ENCODE measurements at regions not wholly inside any gene's neighbourhood (a gene's known extent, or its start where the extent isn't known, plus 50 kb on each side); places are given as distances from the start of the nearest gene placed in this dataset.
"Not testable (repeated sequence)": the region's sequence is repeated elsewhere in the genome, so short reads cannot be mapped to it uniquely, and the experiment has no call there.

DNA sequence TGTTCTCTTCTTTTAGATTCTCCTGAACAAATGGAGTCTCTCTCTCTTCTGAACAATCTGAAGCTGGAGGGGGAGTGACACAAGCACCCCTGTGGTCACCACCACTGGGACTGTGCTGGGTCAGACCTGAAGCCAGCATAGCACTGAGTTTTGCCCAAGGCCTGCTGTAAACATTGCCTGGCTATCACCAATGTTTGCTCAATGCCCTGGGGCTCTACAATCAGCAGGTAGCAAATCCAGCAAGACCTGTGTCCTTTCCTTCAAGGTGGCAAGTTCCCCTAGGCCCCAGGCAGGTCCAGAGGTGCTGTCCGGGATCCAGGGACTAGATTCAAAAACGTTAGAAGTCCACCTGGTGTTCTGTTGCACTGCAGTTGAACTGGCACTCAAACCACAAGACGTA, 282.8 kb upstream of the PROX1 start:
- no peak for DNase-seq (ENCODE audit: low read depth in 1 of 2, low spot score in 1 of 2)

DNA sequence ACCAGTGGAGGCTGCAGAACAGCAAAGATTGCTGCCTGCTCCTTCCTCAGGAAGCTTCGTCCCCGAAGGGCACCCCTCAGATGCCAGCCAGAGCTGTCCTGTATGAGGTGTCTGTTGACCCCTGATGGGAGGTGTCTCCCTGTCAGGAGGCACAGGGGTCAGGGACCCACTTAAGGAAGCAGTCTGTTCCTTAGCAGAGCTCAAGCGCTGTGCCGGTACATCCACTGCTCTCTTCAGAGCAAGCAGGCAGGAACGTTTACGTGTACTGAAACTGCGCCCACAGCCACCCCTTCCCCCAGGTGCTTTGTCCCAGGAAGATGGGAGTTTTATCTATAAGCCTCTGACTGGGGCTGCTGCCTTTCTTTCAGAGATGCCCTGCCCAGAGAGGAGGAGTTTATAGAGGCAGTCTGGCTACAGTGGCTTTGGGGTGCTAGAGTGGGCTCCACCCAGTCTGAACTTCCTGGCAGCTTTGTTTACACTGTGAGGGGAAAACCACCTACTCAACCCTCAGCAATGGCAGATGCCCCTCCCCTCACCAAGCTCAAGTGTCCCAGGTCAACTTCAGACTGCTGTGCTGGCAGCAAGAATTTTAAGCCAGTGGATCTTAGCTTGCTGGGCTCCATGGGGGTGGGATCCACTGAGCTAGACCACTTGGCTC, 275.8 kb upstream of the PROX1 start:
- DNase-seq (ENCODE audit: low read depth in 1 of 2, low spot score in 1 of 2): not testable (repeated sequence)

DNA sequence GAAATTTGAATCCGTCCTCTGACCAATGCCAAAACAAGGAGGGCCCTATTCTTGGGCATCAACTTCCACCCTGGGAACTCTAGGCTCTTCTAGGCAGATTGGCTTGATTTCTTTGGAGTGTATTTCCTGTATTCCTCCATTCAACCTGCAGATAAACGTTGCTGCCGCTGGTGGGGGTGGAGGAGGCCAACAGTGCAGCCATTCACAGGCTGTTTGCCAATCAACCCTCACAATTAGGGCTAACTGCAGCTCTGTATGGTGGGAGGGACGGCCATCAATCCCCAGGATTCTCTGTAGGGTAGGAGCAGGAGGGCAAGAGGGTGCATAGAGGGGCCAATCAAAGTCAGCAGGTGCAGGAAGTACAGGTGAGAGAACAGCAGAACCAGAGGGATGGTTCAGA, 273.1 kb upstream of the PROX1 start:
- DNase-seq (ENCODE audit: low read depth in 1 of 2, low spot score in 1 of 2): no peak

DNA sequence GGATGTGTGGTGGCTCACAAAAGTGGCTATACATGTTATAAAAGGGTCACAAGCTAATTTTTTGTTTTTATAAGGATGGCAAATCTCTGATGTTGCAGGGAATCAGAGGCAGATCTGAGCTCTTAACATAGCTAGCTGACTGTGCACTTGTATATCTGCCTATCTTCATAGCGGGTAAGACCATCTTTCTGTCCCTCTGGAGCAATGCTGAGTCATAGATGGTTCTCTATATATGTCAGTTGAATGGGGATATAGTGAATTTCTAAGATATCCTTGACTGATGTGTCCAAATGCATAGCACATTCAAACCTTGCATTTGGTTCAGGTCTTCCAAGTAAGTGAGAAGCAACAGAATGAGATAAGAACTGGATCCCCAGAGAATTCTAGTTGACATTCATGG, 272.6 kb upstream of the PROX1 start:
- no peak for DNase-seq (ENCODE audit: low read depth in 1 of 2, low spot score in 1 of 2)

DNA sequence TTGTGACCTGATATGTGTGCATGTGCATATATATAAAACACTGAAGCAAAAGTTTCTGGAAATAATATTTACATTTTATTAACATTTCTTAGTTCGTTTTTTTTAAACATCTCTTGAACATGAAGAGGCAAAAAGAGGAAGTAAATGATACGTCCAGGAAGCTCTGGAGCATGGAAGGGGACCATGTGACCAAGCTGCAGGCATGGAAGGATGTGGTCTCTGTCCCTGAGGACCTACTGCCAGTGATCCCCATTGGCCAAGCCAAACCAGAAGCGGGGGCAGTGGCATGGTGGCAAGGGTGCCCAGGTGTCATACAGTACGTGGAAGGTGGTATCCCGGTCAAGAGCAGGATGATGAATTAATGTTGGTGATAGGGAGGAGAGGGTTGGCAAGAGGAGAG, 268.3 kb upstream of the PROX1 start:
- DNase-seq (ENCODE audit: low read depth in 1 of 2, low spot score in 1 of 2): no peak

DNA sequence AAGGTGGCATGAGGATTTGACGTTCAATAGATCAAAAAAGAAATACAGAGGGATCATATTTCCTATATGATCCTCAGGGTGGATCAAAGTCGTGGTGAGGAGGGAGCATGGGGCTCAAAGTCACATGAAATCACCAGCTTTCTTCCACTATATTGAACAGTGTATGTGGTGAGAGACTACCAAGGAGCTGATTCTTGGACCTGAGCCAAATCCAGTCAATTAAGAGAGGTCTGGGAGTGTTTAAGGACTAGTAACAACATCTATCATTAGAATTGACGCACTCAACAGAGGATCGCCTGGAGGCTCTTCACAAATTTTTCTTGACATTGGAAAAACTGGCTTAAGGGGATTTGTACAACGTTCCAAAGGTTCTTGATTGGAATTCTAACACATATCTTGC, 267.7 kb upstream of the PROX1 start:
- DNase-seq (ENCODE audit: low read depth in 1 of 2, low spot score in 1 of 2): no peak

DNA sequence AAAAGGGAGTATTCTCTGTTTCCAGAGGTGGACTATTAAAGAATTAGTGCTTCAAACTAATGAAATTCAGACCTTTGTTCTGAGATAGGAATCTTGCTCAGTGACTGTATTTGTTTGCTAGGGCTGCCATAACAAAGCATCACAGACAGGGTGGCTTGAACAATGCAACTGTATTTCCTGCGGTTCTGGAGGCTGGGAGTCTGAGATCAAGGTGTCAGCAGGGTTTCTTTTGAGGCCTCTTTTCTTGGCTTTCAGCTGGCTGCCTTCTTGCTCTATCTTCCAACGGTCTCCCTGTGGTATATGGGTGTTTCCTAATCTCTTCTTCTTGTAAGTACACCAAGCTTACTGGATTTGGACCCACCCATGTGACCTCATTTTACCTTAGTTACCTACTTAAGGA, 264.6 kb upstream of the PROX1 start:
- no peak for DNase-seq (ENCODE audit: low read depth in 1 of 2, low spot score in 1 of 2)

DNA sequence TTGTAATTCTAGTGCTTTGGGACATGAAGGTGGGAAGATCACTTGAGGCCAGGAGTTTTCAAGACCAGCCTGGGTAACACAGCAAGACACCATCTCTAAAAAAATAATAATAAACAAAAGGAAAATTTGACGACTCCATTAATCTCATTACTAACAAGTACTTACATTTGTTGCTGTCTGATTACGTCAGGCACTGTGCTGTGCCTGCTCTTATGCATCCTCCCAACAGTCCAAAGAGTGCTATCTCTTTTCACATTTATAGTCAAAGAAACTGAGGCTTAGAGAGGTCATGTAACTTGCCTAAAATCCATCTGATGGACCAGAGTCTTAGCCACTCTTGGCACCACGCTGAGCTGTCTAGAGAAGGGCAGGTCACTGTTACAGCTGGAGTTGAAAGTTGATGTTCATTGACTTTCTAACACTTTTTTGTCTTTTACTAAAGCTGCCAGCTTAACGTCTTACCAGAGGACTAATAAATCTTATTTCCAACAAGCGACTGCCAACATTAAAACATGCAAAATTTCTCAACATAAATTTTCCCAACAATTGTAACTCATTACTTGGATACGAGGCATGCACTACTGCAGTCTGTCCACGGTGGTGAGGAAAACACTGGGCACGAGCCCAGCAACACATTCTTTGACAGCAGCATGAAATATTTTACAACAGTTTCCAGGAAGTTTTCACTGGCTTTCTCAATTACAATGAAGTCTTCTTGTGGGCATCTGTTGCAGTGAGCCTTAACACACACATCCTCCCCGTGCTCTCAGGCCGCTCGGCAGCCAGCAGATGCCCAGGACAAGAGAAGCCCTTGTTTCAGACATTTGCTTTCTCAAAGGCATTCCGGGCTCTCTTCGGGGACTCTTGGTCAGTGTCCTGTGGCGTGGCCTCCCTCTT, 262.9 kb upstream of the PROX1 start:
- no peak for DNase-seq (ENCODE audit: low read depth in 1 of 2, low spot score in 1 of 2)

DNA sequence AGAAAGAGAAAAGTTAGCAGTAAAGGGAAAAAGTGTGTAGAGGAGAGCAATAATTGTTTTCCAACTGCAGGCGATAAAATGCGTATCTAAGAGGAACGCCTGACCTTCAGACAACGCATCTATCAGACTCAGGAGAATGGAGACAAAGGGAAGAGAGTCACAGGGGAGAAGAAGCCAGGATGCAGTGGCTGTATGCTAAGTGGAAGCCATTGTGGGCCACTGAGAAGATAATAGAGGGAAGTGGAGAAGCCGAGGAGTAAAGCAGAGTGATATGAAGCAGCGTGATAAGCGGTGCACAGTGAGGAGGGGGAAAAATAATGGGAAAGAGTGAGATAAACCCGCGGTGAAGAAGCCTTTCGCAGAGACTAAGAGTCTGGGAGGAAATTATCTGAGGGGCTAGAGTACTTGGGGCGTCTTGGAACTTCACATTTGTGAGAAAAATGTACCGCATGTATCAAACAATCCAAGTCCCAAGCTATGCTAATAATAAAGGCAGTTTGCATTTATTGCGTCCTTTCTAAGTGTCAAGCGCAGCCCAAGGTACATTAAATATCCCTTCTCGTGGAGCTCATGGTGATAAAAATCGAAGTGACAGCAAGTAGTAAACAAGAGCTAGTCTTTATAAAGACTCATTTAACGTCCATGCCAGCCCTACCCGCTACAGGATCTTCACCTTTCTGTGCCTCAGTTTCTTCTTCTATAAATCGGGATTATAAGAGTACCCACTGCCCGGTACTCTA, 259.8 kb upstream of the PROX1 start:
- DNase-seq (ENCODE audit: low read depth in 1 of 2, low spot score in 1 of 2): no peak

DNA sequence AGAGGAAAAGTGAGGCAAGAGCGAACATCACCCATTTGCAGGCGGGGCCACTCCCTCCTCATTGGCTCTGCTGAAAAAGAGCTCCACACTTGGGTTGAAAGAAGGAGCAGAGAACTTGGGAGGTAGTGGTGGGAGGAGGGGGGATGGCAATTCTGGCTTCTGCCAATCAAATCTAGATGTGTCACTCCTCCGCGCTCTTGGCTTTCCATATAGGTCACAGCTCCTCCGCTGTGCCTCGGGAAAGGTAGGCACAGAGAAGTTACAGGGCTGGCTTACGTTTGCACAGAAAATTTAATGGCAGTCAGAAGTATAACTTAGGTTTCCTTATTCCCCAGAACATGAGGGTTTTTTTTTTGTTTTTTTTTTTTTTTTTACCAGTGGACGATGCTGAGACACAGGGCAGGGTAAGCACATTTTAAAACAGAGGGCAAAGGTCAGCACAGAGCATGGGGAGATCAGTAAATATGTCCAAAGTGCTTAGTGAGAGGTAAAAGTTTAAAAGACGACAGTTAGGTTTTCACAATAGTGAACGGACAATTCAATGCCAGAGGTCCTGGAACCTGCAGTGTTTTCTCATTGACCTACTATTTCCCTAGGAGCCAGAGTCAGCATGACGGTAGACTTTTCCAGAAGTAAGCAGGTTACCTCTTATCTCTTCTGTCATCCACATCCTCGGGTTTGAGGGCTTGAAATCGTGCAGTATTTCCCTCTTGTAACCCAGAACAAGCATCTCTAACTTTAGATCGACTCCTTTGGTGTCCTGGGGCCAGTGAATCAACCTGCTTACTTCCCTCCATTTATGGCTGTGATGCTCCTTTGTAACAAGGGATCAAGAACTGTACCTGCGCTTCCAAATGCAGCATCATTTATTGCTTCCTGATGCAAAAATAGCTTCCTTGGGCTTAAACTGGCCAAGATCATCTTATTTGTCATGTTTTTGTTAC, 258.9 kb upstream of the PROX1 start:
- DNase-seq (ENCODE audit: low read depth in 1 of 2, low spot score in 1 of 2): no peak

DNA sequence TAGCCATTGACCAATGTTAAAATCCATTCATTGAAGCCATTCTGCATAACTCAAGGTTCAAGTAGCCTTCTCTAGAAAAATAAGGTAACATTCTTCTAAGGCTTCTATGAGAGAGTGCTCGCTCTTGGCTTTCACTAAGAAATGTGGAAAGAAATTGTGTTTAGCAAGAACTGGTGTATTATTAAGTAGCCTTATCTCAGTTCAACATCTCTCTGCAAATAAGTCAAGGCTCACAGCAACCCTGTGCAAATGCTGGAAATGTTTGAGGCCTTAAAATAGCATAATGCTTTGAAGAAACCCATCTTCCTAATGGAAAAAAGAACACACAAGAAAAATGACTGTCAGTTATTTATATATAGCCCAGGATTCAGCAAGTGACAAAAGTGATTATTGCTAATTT, 254.1 kb upstream of the PROX1 start:
- DNase-seq (ENCODE audit: low read depth in 1 of 2, low spot score in 1 of 2): no peak

DNA sequence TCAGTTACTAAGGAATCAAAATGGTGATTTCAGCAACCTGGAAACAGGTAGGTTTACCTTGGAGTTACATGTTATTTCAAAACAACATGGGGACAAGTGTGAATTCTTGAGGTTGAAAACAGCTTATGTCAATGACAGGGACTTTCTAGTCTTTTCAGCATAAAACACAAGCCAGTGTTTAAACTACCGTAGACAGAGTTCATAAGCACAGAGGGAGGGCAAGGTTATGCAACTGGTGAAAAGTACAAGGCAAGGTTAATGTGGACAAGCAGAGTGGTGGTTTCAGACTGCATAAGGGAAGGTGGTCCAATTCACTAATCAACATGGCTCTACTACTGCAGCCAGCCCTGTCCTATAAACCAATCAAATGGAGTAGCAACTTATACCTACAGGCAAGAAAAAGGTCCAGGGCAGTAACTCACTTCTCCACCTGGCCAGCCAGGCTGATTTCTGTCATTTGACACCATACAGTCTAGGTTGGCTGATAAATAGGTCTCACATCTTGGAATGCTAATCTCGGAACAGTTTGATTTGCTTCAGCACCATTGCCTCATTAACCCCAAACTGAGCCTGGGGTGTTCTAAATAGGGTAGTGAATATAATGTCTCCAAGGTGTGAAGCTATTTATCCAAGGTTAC, 250.3 kb upstream of the PROX1 start:
- no peak for DNase-seq (ENCODE audit: low read depth in 1 of 2, low spot score in 1 of 2)

DNA sequence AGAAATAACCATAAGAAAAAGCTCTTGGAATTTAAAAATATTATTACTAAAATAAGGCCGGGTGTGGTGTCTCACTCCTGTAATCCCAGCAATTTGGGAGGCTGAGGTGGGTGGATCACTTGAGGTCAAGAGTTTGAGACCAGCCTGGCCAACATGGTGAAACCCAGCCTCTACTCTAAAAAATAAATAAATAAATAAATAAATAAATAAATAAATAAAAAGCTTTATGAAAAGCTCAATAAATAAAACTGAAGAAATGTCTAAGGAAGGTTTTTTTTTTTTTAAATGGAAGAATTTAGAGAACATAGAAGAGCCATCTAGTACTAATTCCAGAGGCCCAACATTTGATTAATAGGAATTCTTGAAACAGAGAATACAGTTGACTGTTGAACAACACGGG, 249.1 kb upstream of the PROX1 start:
- DNase-seq (ENCODE audit: low read depth in 1 of 2, low spot score in 1 of 2): no peak

DNA sequence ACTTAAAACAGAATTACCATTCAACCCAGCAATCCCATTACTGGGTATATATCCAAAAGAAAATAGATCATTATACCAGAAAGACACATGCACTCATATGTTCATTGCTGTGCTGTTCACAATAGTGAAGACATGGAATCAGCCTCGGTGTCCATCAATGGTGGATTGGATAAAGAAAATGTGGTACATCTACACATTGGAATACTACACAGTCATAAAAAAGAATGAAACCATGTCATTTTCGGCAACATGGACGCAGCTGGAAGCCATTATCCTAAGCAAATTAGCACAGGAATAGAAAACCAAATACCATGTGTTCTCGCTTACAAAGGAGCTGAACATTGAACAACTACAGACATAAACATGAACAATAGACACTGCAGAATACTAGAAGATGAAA, 244.8 kb upstream of the PROX1 start:
- DNase-seq (ENCODE audit: low read depth in 1 of 2, low spot score in 1 of 2): no peak

DNA sequence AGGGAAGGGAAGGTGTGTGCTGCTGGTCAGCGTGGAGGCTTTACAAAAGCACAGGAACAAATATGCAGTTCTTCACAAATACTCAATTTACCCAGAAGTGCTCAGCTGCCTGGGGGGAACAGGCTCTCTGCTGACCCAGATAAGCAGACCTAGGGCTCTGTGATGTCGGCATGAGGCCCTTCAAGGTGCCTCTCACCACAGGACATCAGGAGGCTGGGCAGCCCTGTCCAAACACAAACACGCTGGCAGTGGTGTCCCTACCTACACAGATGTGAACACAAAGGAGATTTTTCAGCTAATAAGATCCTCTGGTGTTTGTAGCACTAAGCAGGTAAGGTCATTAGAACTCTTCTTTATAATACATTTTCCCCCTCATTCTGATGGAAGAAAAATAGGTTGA, 243.0 kb upstream of the PROX1 start:
- DNase-seq (ENCODE audit: low read depth in 1 of 2, low spot score in 1 of 2): no peak

DNA sequence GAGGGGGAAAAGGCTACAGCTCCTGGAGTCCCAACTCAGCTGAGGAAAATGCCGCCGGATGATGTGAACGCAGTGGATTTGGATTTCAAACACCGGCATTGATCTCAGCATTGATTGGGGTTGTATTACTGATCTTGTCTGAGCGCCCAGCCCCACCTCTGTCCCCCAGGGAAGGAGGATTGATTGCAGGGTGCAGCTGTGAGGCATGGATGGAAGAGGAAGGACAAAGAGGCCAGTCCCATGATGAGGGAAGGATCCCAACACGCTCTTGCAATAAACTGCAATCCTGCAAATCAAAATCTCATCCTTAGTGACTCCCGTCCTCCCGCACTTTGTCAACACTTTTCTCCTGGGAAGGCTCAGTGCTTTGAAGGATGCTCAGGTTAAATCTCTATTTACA, 242.3 kb upstream of the PROX1 start:
- DNase-seq (ENCODE audit: low read depth in 1 of 2, low spot score in 1 of 2): no peak

DNA sequence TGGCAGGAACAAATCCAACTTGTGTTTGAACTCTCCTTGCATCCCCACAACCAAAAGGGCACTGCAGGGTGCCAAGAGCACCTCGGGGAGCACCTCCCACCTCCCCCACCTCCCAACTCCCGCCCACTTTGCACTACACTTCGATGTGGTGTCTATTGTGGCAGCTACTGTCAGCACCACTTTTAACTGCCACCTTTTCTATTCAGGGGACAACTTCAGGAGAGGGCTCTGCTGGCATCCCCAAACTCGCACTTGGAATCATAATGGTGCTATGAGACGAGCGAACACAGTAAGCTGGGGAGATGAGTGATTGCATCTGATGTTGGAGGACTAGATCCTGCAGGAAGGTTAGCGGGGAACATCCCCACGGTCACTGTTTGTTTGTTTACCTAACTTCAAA, 238.2 kb upstream of the PROX1 start:
- DNase-seq (ENCODE audit: low read depth in 1 of 2, low spot score in 1 of 2): no peak

DNA sequence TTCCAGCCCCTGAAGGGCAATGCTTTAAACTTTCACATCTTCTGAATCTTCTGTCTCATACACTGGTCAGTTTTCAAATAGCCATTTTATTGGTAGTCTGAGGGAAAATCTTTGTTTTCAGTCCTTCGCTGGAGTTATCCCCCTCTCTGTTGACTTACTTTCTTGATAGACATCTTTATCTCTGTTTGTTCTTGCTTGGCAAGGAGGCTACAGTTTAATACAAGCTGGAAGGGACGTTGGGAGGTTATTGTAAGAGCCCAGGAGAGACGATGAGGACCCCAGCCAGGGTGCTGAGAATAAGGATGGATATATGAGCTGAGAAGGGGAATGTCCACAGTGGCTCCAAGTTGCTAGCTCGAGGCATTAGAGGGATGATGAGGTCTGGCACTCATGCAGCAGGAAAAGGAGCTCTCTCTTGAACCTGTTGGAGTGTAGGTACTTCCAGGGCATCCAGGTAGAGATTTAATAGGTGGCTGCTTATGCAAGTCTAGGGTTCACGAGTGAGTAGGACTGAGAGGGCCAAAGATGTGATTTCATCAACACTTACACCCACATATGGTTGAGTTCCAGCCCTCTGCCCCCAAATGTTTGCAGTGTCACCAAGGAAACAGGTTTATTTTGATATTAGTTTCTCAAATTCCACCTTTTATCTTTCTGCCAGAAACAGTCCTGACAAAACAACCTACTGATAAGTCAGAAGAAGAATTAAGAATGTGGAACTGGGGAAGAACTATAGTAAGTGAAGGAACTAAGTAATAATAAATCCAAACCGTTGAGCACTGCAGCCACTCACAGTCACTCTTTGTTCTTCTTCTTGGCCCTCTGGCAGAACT, 237.3 kb upstream of the PROX1 start:
- no peak for DNase-seq (ENCODE audit: low read depth in 1 of 2, low spot score in 1 of 2)

DNA sequence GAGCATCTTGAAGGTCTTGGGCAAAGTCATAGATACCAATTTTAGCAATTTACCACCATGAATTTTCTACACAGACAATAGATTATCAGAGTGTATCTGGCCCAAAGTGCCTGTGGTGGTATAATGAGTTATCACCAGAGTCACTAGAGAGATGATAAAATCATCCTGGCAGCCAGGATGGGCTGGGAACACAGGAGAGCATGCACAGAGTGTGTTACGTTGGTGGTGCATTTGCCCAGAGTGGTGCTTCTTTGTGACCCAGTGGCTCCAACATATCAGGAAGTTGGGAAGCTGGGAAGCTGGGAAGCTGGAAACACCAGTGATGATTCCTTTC, 236.7 kb upstream of the PROX1 start:
- no peak for DNase-seq (ENCODE audit: low read depth in 1 of 2, low spot score in 1 of 2)
